ENCODE measurements at regions not wholly inside any gene's neighbourhood (a gene's known extent, or its start where the extent isn't known, plus 50 kb on each side); places are given as distances from the start of the nearest gene placed in this dataset.

DNA sequence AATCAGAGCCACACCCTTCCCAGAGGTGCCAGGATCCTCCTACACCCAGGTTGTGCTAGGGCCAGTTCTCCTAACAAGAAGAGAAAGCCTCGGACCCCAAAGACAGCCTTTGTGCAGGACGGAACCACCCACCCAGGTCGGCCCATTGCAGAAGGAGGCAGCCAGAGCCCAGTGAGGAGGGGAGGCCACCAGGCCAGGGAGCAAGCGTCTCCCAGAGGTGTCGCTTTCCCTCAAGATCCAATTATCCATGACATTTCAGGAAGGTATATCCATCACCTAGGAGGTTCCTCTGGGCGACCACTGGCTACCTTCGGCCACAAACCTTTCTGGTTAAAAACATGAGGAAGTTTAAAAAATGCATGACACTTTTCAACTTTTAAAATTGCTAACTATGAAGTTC is 87.4 kb upstream of the THBS2 start:
- no peak overlapping the region for H3K27ac Mint-ChIP-seq (ENCODE audit: unreplicated experiment)

GRCh38 chr6:169340395-169340794 is 86.7 kb upstream of the THBS2 start:
- H3K27ac Mint-ChIP-seq (ENCODE audit: unreplicated experiment) = no peak overlapping the region
- no TSS peak for BruUV-seq (replicated peaks)
- H3K9me3 Mint-ChIP-seq (ENCODE audit: unreplicated experiment) = no peaks in the 10 kb centered on the region
- ChIA-PET POLR2A (no interaction called here), CTCF (no interaction called here)
- H3K4me1 Mint-ChIP-seq (ENCODE audit: low read depth, unreplicated experiment) = no peaks in the 10 kb centered on the region
- H3K4me3 Mint-ChIP-seq (ENCODE audit: unreplicated experiment) = no peak overlapping the region
- Histone ChIP-seq H3K4me1 (0 out of 2 replicates have a peak, but pooled peaks cover 4% of the 10 kb centered on the region), H3K36me3 (ENCODE audit: control insufficient read depth, insufficient read depth, low read length) (no peaks in the 10 kb centered on the region), H3K27me3 (replicated peaks; ENCODE audit: control insufficient read depth, insufficient read depth, low read length) (no peaks in the 10 kb centered on the region), H3K4me3 (ENCODE audit: low read depth, low read length) (no peak overlapping the region), H3K9me3 (no peaks in the 10 kb centered on the region)
- DNase-seq = no peak
- TF ChIP-seq, protein P1, sequence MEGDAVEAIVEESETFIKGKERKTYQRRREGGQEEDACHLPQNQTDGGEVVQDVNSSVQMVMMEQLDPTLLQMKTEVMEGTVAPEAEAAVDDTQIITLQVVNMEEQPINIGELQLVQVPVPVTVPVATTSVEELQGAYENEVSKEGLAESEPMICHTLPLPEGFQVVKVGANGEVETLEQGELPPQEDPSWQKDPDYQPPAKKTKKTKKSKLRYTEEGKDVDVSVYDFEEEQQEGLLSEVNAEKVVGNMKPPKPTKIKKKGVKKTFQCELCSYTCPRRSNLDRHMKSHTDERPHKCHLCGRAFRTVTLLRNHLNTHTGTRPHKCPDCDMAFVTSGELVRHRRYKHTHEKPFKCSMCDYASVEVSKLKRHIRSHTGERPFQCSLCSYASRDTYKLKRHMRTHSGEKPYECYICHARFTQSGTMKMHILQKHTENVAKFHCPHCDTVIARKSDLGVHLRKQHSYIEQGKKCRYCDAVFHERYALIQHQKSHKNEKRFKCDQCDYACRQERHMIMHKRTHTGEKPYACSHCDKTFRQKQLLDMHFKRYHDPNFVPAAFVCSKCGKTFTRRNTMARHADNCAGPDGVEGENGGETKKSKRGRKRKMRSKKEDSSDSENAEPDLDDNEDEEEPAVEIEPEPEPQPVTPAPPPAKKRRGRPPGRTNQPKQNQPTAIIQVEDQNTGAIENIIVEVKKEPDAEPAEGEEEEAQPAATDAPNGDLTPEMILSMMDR (IDR thresholded peaks at IDR 0.05; ENCODE audit: insufficient read depth in 1 of 2, low read depth in 1 of 2, low read length in 1 of 2, severe bottlenecking in 1 of 2, unreplicated experiment in 1 of 2) = no peak
- intact Hi-C loops (cut with micrococcal nuclease; ENCODE audit: unreplicated experiment) = no loop called here
- H3K36me3 Mint-ChIP-seq (ENCODE audit: insufficient read depth, unreplicated experiment) = no peaks in the 10 kb centered on the region
- H3K27me3 Mint-ChIP-seq (ENCODE audit: insufficient read depth, unreplicated experiment) = no peaks in the 10 kb centered on the region

More for the DNA sequence above, 87.4 kb upstream of the THBS2 start:
- Histone ChIP-seq H3K9me3 (no peaks in the 10 kb centered on the region), H3K36me3 (ENCODE audit: control insufficient read depth, insufficient read depth, low read length) (no peaks in the 10 kb centered on the region), H3K4me3 (ENCODE audit: low read depth, low read length) (no peak overlapping the region), H3K27me3 (replicated peaks; ENCODE audit: control insufficient read depth, insufficient read depth, low read length) (no peaks in the 10 kb centered on the region), H3K4me1 (0 out of 2 replicates have a peak, but pooled peaks cover 4% of the 10 kb centered on the region)
- DNase-seq = no peak
- CTCF ChIA-PET = no interaction called here
- TF ChIP-seq, protein P1 (IDR thresholded peaks at IDR 0.05; ENCODE audit: insufficient read depth in 1 of 2, low read depth in 1 of 2, low read length in 1 of 2, severe bottlenecking in 1 of 2, unreplicated experiment in 1 of 2) = no peak
- Mint-ChIP-seq H3K4me3 (ENCODE audit: unreplicated experiment) (no peak overlapping the region), H3K4me1 (ENCODE audit: low read depth, unreplicated experiment) (no peaks in the 10 kb centered on the region), H3K27me3 (ENCODE audit: insufficient read depth, unreplicated experiment) (no peaks in the 10 kb centered on the region), H3K36me3 (ENCODE audit: insufficient read depth, unreplicated experiment) (no peaks in the 10 kb centered on the region), H3K9me3 (ENCODE audit: unreplicated experiment) (no peaks in the 10 kb centered on the region)
- POLR2A ChIA-PET = no interaction called here
- intact Hi-C loops (cut with micrococcal nuclease; ENCODE audit: unreplicated experiment) = no loop called here
- no TSS peak for BruUV-seq (replicated peaks)

GRCh38 chr6:169339731-169340309 is 86.2 kb upstream of the THBS2 start:
- Mint-ChIP-seq H3K4me3 (ENCODE audit: unreplicated experiment) (no peak overlapping the region), H3K36me3 (ENCODE audit: insufficient read depth, unreplicated experiment) (no peaks in the 10 kb centered on the region), H3K27ac (ENCODE audit: unreplicated experiment) (no peak overlapping the region), H3K4me1 (ENCODE audit: low read depth, unreplicated experiment) (no peaks in the 10 kb centered on the region), H3K27me3 (ENCODE audit: insufficient read depth, unreplicated experiment) (no peaks in the 10 kb centered on the region), H3K9me3 (ENCODE audit: unreplicated experiment) (no peaks in the 10 kb centered on the region)
- 0 out of 2 replicates have a peak, but pooled peaks cover 4% of the 10 kb centered on the region for H3K4me1 ChIP-seq
- peak; percentile 3 to 57 for DNase-seq
- BruUV-seq (replicated peaks) = no TSS peak
- no peaks in the 10 kb centered on the region for H3K9me3 ChIP-seq
- no peaks in the 10 kb centered on the region for H3K27me3 ChIP-seq (replicated peaks; ENCODE audit: control insufficient read depth, insufficient read depth, low read length)
- TF ChIP-seq, protein P1 (IDR thresholded peaks at IDR 0.05; ENCODE audit: insufficient read depth in 1 of 2, low read depth in 1 of 2, low read length in 1 of 2, severe bottlenecking in 1 of 2, unreplicated experiment in 1 of 2) = no peak
- intact Hi-C loops (cut with micrococcal nuclease; ENCODE audit: unreplicated experiment) = no loop called here
- ChIA-PET CTCF (no interaction called here), POLR2A (no interaction called here)
- H3K4me3 ChIP-seq (ENCODE audit: low read depth, low read length) = no peak overlapping the region
- no peaks in the 10 kb centered on the region for H3K36me3 ChIP-seq (ENCODE audit: control insufficient read depth, insufficient read depth, low read length)

Measured in Caco-2 (cell line).